ENCODE measurements at regions not wholly inside any gene's neighbourhood (a gene's known extent, or its start where the extent isn't known, plus 50 kb on each side); places are given as distances from the start of the nearest gene placed in this dataset.

GRCh38 chr6:27785294-27785693, 126.9 kb downstream of the OR2B2 start:
- no peak for ATAC-seq
- WGBS, 4 donors: 64 to 73% (median 71%) methylated on average over 2 of the region's 2 CpGs
- Histone ChIP-seq H3K4me1 (no peaks in the 10 kb centered on the region), H3K4me3 (no peak overlapping the region), H3K27me3 (peaks cover 0 to 52% (median 4%) of the 10 kb centered on the region in 9 donors), H3K36me3 (no peaks in the 10 kb centered on the region), H3K27ac (no peak overlapping the region), H3K9me3 (no peaks in the 10 kb centered on the region)
- intact Hi-C loops (cut with DNase I): no loop called here
- no peak for DNase-seq
- TF ChIP-seq CTCF (IDR thresholded peaks at IDR 0.05) (no peak), POLR2A (IDR thresholded peaks at IDR 0.05) (no peak)

GRCh38 chr6:27782748-27783147, 129.4 kb downstream of the OR2B2 start:
- H3K27me3 ChIP-seq: peaks cover 0 to 44% (median 15%) of the 10 kb centered on the region in 9 donors

DNA sequence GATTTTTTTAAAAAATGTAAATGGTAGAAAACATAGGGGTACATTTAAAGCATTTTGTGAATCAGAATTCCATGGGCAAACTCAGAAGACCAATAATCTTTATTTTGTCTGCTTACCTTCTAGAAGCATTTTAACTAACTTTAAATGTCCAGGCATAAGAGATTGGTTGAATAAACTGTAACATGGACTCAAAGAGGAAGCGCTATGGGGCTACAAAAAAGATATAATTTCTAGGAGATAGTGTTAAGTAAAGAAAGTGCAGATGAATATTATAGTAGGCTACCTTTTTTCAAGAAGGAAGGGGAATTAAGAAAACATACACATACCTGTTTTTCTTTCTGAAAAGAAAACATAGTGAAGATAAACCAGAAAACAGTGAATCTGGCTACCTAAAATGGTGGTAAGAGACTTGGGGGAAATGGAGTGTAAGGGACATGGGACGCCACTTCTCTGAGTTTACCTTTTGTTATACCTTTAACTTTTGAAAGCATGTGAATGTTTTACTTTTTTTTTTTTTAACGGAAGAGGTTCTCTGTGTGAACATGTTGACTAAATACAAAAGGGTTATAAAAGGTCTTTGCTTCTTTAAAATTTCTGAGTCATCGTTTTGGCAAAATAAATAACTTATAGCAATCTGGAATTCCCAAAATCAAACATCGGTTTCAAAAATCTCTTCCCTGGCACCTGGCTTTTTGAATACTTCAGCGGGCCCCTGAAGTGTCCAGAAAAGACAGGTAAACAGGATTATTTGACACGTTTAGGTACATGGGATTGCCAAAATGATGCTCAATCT, 133.4 kb downstream of the OR2B2 start:
- H3K4me1 ChIP-seq: no peaks in the 10 kb centered on the region
- no peaks in the 10 kb centered on the region for H3K36me3 ChIP-seq
- peaks cover 0 to 44% (median 14%) of the 10 kb centered on the region in 9 donors for H3K27me3 ChIP-seq
- no peak overlapping the region for H3K27ac ChIP-seq
- H3K9me3 ChIP-seq: no peaks in the 10 kb centered on the region
- DNase-seq (no peak), ATAC-seq (no peak)
- no peak overlapping the region for H3K4me3 ChIP-seq
- WGBS, 4 donors: 84 to 86% (median 85%) methylated on average over 7 of the region's 7 CpGs
- intact Hi-C loops (cut with DNase I): no loop called here
- TF ChIP-seq POLR2A (IDR thresholded peaks at IDR 0.05) (no peak), CTCF (IDR thresholded peaks at IDR 0.05) (no peak)

More at GRCh38 chr6:27782748-27783147, 129.4 kb downstream of the OR2B2 start:
- TF ChIP-seq CTCF (IDR thresholded peaks at IDR 0.05): no peak
- ATAC-seq: no peak
- intact Hi-C loops (cut with DNase I): no loop called here
- H3K9me3 ChIP-seq: no peaks in the 10 kb centered on the region
- no peak overlapping the region for H3K4me3 ChIP-seq
- 68 to 86% (median 85%) methylated on average over 2 of the region's 2 CpGs for WGBS, 4 donors
- no peaks in the 10 kb centered on the region for H3K4me1 ChIP-seq
- no peak overlapping the region for H3K27ac ChIP-seq
- no peaks in the 10 kb centered on the region for H3K36me3 ChIP-seq
- DNase-seq: no peak

DNA sequence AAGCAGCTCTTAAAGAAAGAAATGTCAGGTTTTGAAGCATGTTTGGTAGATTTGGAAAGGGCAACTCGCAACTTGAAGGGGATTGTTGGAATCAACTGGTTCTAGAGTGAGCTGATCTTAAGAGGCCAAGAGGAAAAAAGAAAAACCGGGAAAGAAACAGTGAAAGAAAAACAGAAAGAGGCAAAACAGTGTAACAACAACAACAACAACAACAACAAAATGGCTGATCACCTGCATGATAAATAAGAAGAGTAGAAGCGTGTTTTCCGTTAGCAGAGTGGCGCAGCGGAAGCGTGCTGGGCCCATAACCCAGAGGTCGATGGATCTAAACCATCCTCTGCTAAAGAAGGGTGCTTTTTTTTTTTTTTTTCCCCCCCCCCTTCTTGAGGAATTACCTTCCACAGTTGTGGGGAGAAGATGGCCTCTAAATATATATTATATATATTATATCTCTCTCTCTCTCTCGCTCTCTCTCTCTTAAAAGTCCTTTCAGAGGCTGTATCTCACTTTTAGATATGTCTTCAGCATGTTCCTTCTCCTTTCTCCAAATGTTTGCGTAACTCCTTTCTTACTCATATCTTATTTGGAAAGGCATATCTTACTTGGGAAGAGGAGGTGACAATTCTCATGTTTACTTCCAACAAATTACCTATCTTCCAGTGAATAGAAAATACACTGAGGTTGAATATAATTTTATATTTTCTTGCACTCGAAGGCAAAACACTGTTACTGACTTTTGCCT, 134.4 kb downstream of the OR2B2 start:
- Histone ChIP-seq H3K27me3 (peaks cover 0 to 47% (median 14%) of the 10 kb centered on the region in 9 donors), H3K36me3 (no peaks in the 10 kb centered on the region), H3K4me1 (peaks cover 0 to 6% (median 0%) of the 10 kb centered on the region in 12 donors), H3K9me3 (no peaks in the 10 kb centered on the region), H3K4me3 (no peak overlapping the region), H3K27ac (no peak overlapping the region)
- intact Hi-C loops (cut with DNase I): no loop called here
- ATAC-seq (no peak), DNase-seq (no peak)
- WGBS, 4 donors: 61 to 76% (median 69%) methylated on average over 11 of the region's 11 CpGs
- TF ChIP-seq POLR2A (IDR thresholded peaks at IDR 0.05) (no peak), CTCF (IDR thresholded peaks at IDR 0.05) (no peak)
